Heart left ventricle (tissue), 16 donors: ENCODE measurements at regions not wholly inside any gene's neighbourhood (a gene's known extent, or its start where the extent isn't known, plus 50 kb on each side); places are given as distances from the start of the nearest gene placed in this dataset.

Experiments used
- ATAC-seq, 4 donors: fragments of 200-7000 bp; cut with Tn5 transposase; one replicate each; pipeline ENCODE4 v1.9.1; 2020 to 2022; ENCODE audit warnings: moderate library complexity in 4 of 4, mild to moderate bottlenecking in 3 of 4, moderate number of reproducible peaks in 1 of 4
- DNase-seq, 5 donors: peaks; one replicate each; pipeline ENCODE4 v3.0.0-alpha.2; 2020
- H3K27ac ChIP-seq, 12 donors: fragments of 200-600 bp; sonication (generic) in 4 of 12; one replicate each; pipeline versions ENCODE4 v1.5.0 to v1.8.0; 2016 to 2022; ENCODE audit warnings: mild to moderate bottlenecking in 2 of 12
- H3K27me3 ChIP-seq, 9 donors: fragments of 200-600 bp; sonication (generic) in 2 of 9; one replicate each; pipeline versions ENCODE4 v1.5.1 to v1.8.0; 2016 to 2022; ENCODE audit warnings: mild to moderate bottlenecking in 3 of 9
- H3K36me3 ChIP-seq, 9 donors: fragments of 200-600 bp; sonication (generic) in 2 of 9; one replicate each; pipeline versions ENCODE4 v1.5.0 to v1.8.0; 2018 to 2022; ENCODE audit warnings: mild to moderate bottlenecking in 2 of 9
- H3K4me1 ChIP-seq, 12 donors: fragments of 200-600 bp; sonication (generic) in 4 of 12; one replicate each; pipeline versions ENCODE4 v1.5.0 to v1.8.0; 2016 to 2022; ENCODE audit warnings: mild to moderate bottlenecking in 3 of 12
- H3K4me3 ChIP-seq, 12 donors: fragments of 200-600 bp; sonication (generic) in 4 of 12; one replicate each; pipeline versions ENCODE4 v1.5.0 to v1.8.0; 2017 to 2022; ENCODE audit warnings: mild to moderate bottlenecking in 9 of 12, moderate library complexity in 4 of 12
- H3K9me3 ChIP-seq, 12 donors: fragments of 200-600 bp; sonication (generic) in 4 of 12; one replicate each; pipeline versions ENCODE4 v1.5.0 to v1.8.0; 2016 to 2022; ENCODE audit warnings: mild to moderate bottlenecking in 1 of 12
- POLR2A ChIP-seq, 2 donors: fragments of 450-650 bp; IDR thresholded peaks; one replicate each; pipeline ENCODE4 v1.6.1; 2017; ENCODE audit warnings: antibody characterized with exemption in 2 of 2, mild to moderate bottlenecking in 2 of 2, moderate library complexity in 2 of 2
- WGBS, 4 donors: extraction: QIAGEN DNeasy Blood & Tissue Kit in 2 of 4; methylation state at CpG; one replicate each; pipeline versions ENCODE4 v1.1.5 to v1.1.7; 2013 to 2018; 5-methylcytosine and 5-hydroxymethylcytosine counted together
- intact Hi-C, 10 donors: fragments of 100-400 bp; cut with DNase I; formaldehyde crosslinking; loops; one replicate each; pipeline versions ENCODE4 v1.11.1 to v1.14.2; 2022
- TF ChIP-seq, protein P1 (sequence below), 12 donors: fragments of 200-600 bp; sonication (generic) in 4 of 12; IDR thresholded peaks; one replicate each; pipeline versions ENCODE4 v1.5.0 to v1.8.0; 2018 to 2022; ENCODE audit warnings: antibody characterized with exemption in 12 of 12, mild to moderate bottlenecking in 5 of 12
- donor health status: ischemic (EF 13 %, LVEDD 7.1; RV severe dilation, severe dysfunction).
- donor health status: healthy with polysubstance abuse.
- donor health status: DM: no; HTN: yes; CAD: no.
- donor health status: DM: no; HTN: no; CAD: no.
- donor health status: ischemic (EF 25% LVEDD 6.9; RV normal size, moderate dysfunction).
- donor health status: ischemic (EF 25% LVEDD 5.7; RV mildly dilated, moderate dysfunction).
- donor health status: healthy.
- donor health status: DM: yes; HTN: yes; CAD: no.
- donor health status: ischemic (EF 35%, LVEDD 5.7; RV mildly dilated, moderate dysfunction).
- donor health status: nonischemic (EF 11% LVEDD 7.7; RV severe dilation, severe dysfunction).
- donor health status: DM: yes; HTN: yes; CAD: no.
- donor health status: PGD.
- donor health status: ischemic (EF 29% LVEDD 5.4; RV normal size, mild dysfunction).
- donor health status: nonischemic (EF 23%, LVEDD 6.1; RV moderate dilation, normal function).

DNA sequence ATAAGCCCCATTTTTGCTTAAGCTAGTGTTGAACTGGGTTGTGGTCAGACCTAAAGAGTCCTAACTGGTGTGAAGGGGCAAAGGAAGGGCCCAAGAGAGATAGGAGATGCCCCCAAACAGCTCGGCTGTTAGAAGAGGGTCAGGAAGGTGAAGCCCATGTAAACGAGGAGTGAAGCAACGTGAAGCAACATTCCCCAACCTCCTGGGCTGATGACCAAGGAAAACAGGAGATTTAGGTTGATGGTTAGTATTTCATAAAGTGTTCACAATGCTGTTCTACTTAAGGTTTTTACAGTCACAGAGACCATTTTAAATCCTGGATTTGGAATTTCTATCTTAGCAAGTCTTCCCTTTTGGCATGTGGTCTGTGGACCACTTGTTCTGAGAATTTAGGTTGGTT, 144.0 kb upstream of the SERPINE2 start:
- no peak for ATAC-seq
- Histone ChIP-seq H3K36me3 (no peaks in the 10 kb centered on the region), H3K27me3 (no peaks in the 10 kb centered on the region), H3K4me1 (no peaks in the 10 kb centered on the region), H3K4me3 (no peak overlapping the region), H3K9me3 (peaks cover 0 to 7% (median 0%) of the 10 kb centered on the region in 12 donors), H3K27ac (no peak overlapping the region)
- DNase-seq: no peak
- intact Hi-C loops: no loop called here
- 71 to 74% (median 73%) methylated on average over 3 of the region's 3 CpGs for WGBS, 4 donors
- TF ChIP-seq, protein P1, sequence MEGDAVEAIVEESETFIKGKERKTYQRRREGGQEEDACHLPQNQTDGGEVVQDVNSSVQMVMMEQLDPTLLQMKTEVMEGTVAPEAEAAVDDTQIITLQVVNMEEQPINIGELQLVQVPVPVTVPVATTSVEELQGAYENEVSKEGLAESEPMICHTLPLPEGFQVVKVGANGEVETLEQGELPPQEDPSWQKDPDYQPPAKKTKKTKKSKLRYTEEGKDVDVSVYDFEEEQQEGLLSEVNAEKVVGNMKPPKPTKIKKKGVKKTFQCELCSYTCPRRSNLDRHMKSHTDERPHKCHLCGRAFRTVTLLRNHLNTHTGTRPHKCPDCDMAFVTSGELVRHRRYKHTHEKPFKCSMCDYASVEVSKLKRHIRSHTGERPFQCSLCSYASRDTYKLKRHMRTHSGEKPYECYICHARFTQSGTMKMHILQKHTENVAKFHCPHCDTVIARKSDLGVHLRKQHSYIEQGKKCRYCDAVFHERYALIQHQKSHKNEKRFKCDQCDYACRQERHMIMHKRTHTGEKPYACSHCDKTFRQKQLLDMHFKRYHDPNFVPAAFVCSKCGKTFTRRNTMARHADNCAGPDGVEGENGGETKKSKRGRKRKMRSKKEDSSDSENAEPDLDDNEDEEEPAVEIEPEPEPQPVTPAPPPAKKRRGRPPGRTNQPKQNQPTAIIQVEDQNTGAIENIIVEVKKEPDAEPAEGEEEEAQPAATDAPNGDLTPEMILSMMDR (IDR thresholded peaks at IDR 0.05): no peak
- TF ChIP-seq POLR2A (IDR thresholded peaks at IDR 0.05): no peak

DNA sequence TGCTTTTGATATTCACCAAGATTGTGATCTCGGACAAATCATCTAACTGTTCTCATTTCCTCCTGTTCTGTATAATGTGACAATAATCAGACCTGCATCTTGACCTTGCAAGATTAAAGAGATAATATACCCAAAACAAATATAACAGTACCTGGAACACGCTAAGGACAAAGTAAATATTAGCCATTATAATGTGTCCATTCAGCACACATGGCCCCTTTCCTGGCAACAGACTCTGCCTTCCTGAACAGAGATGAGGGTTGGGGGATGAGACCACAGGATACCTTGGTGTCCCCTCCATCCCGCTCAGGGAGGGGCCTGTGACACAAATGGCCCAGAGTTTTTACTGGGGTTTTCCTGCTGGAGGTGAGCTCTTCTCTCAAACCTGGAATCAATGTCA, 143.4 kb upstream of the SERPINE2 start:
- H3K9me3 ChIP-seq: peaks cover 0 to 6% (median 0%) of the 10 kb centered on the region in 12 donors
- no peaks in the 10 kb centered on the region for H3K4me1 ChIP-seq
- no peak for TF ChIP-seq POLR2A (IDR thresholded peaks at IDR 0.05)
- TF ChIP-seq, protein P1 (IDR thresholded peaks at IDR 0.05): no peak
- H3K36me3 ChIP-seq: no peaks in the 10 kb centered on the region
- H3K4me3 ChIP-seq: no peak overlapping the region
- no peak overlapping the region for H3K27ac ChIP-seq
- WGBS, 4 donors: 84 to 88% (median 87%) methylated on average over 3 of the region's 3 CpGs
- DNase-seq (no peak), ATAC-seq (no peak)
- H3K27me3 ChIP-seq: no peaks in the 10 kb centered on the region
- intact Hi-C loops: no loop called here

DNA sequence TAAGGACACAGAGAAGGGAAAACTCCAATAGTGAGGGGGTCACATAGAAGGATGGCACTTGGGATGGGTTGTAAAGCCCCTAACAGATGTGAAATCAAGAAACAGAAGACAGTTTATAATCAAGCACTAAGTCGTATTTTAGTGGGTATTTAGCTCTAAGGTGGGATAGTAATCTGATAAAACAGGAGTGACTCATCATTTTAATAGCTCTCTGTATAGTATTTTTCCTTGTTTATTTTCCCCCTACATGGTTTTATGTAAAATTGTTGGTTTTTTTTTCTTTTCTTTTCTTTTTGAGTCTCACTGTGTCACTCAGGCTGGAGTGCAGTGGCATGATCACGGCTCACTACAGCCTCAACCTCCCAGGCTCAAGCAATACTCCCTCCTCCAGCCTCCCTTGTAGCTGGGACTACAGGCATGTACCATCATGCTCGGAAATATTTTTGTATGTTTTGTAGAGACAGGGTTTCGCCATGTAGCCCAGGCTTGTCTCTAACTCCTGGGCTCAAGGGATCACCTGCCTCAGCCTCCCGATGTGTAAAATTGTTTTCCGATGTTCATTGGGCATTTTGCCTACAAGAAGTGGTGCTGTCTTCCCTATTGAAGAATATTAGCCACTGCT, 142.6 kb upstream of the SERPINE2 start:
- Histone ChIP-seq H3K36me3 (no peaks in the 10 kb centered on the region), H3K27ac (no peak overlapping the region), H3K4me3 (no peak overlapping the region), H3K4me1 (no peaks in the 10 kb centered on the region), H3K9me3 (no peaks in the 10 kb centered on the region), H3K27me3 (no peaks in the 10 kb centered on the region)
- intact Hi-C loops: no loop called here
- no peak for TF ChIP-seq POLR2A (IDR thresholded peaks at IDR 0.05)
- TF ChIP-seq, protein P1 (IDR thresholded peaks at IDR 0.05): no peak
- 89 to 91% (median 90%) methylated on average over 6 of the region's 6 CpGs for WGBS, 4 donors
- ATAC-seq (no peak), DNase-seq (no peak)

DNA sequence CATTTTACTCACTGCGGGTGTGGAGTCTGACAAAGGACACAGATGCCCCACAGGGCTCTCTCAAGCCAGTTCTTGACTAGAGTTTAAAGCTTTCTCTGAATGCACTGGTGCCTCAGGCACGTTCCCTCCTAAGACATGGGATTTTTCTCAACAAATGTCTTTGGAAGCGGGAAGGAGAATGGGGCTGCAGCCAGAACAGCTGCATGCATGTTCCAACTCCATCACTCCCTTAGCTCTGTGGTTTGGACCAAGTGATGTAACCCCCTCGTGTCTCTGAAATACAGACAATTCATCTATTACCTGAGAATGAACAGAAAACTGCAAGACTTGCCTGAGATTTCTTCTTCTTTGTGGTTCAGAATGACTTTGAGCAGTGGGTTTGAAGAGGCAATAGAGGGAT, 141.7 kb upstream of the SERPINE2 start:
- 78 to 84% (median 80%) methylated on average over 4 of the region's 4 CpGs for WGBS, 4 donors
- H3K4me3 ChIP-seq: no peak overlapping the region
- TF ChIP-seq POLR2A (IDR thresholded peaks at IDR 0.05): no peak
- TF ChIP-seq, protein P1 (IDR thresholded peaks at IDR 0.05): no peak
- no peaks in the 10 kb centered on the region for H3K9me3 ChIP-seq
- H3K36me3 ChIP-seq: no peaks in the 10 kb centered on the region
- intact Hi-C loops: no loop called here
- DNase-seq (peak in 3 of 5 donors; percentile 22 to 36 (median 28)), ATAC-seq (peak in 3 of 4 donors; percentile 42 to 58 (median 56))
- no peaks in the 10 kb centered on the region for H3K27me3 ChIP-seq
- no peaks in the 10 kb centered on the region for H3K4me1 ChIP-seq
- no peak overlapping the region for H3K27ac ChIP-seq
